ENCODE measurements at regions not wholly inside any gene's neighbourhood (a gene's known extent, or its start where the extent isn't known, plus 50 kb on each side); places are given as distances from the start of the nearest gene placed in this dataset.

- H3K27ac ChIP-seq: no peak overlapping the region
- TF ChIP-seq, protein P1, sequence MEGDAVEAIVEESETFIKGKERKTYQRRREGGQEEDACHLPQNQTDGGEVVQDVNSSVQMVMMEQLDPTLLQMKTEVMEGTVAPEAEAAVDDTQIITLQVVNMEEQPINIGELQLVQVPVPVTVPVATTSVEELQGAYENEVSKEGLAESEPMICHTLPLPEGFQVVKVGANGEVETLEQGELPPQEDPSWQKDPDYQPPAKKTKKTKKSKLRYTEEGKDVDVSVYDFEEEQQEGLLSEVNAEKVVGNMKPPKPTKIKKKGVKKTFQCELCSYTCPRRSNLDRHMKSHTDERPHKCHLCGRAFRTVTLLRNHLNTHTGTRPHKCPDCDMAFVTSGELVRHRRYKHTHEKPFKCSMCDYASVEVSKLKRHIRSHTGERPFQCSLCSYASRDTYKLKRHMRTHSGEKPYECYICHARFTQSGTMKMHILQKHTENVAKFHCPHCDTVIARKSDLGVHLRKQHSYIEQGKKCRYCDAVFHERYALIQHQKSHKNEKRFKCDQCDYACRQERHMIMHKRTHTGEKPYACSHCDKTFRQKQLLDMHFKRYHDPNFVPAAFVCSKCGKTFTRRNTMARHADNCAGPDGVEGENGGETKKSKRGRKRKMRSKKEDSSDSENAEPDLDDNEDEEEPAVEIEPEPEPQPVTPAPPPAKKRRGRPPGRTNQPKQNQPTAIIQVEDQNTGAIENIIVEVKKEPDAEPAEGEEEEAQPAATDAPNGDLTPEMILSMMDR (IDR thresholded peaks at IDR 0.05): no peak
- H3K4me3 ChIP-seq: no peak overlapping the region
- intact Hi-C loops (cut with DNase I): no loop called here
- no peaks in the 10 kb centered on the region for H3K9me3 ChIP-seq
- no peak for DNase-seq (ENCODE audit: low spot score in 2 of 2)
- H3K36me3 ChIP-seq: no peaks in the 10 kb centered on the region
- no peaks in the 10 kb centered on the region for H3K4me1 ChIP-seq
- no peaks in the 10 kb centered on the region for H3K27me3 ChIP-seq
These were observed 87.1 kb upstream of the SULF2 start for GRCh38 chr20:47872341-47872740.

DNA sequence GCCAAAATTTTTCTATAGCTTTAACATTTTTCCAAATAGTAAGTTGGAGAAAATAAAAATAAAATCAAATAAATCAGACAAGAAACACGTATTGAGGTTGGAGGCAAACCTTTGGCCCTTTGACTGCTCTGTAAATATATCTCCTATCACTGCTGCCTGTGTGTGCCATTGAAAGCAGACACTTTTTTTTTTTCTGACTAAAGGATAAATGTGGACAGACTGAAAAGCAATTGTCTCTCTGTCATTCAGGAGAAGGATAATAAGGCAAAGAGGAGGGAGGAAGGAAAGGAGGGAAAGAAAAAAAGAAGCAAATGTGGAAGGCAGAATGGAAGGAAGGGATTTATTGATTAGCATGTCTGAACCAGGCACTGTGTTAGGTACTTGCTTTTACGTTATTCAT is 85.2 kb upstream of the SULF2 start:
- Histone ChIP-seq H3K4me1 (no peaks in the 10 kb centered on the region), H3K4me3 (no peak overlapping the region), H3K9me3 (no peaks in the 10 kb centered on the region), H3K36me3 (no peaks in the 10 kb centered on the region), H3K27me3 (no peaks in the 10 kb centered on the region), H3K27ac (no peak overlapping the region)
- no peak for DNase-seq (ENCODE audit: low spot score in 2 of 2)
- intact Hi-C loops (cut with DNase I): no loop called here
- TF ChIP-seq, protein P1 (IDR thresholded peaks at IDR 0.05): no peak

DNA sequence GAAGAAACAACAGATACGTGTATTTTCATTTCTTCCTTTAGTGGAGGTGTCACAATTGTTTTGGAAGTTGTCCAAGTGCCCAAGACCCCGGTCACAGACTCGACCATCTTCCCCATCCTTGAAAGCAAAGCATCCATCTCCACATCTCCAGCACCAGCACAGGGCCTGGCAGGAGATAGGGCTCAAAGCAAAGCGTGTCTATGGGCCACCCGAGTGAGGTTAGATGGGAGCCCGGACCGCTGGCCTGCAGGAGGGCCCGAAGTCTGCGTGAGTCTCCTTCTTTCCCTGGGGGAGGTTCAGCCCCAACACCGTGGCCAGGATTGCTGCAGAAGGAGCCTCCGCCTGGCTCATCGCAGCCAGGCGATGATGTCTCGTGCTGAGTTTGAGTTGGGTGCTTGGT is 83.5 kb upstream of the SULF2 start:
- Histone ChIP-seq H3K4me3 (no peak overlapping the region), H3K36me3 (no peaks in the 10 kb centered on the region), H3K4me1 (no peaks in the 10 kb centered on the region), H3K27ac (no peak overlapping the region), H3K9me3 (no peaks in the 10 kb centered on the region), H3K27me3 (no peaks in the 10 kb centered on the region)
- intact Hi-C loops (cut with DNase I): no loop called here
- no peak for DNase-seq (ENCODE audit: low spot score in 2 of 2)
- TF ChIP-seq, protein P1 (IDR thresholded peaks at IDR 0.05): no peak

GRCh38 chr20:47868236-47868635 is 83.0 kb upstream of the SULF2 start:
- Histone ChIP-seq H3K27me3 (no peaks in the 10 kb centered on the region), H3K36me3 (no peaks in the 10 kb centered on the region), H3K9me3 (no peaks in the 10 kb centered on the region), H3K4me3 (no peak overlapping the region), H3K27ac (no peak overlapping the region), H3K4me1 (no peaks in the 10 kb centered on the region)
- intact Hi-C loops (cut with DNase I): no loop called here
- no peak for DNase-seq (ENCODE audit: low spot score in 2 of 2)
- TF ChIP-seq, protein P1 (IDR thresholded peaks at IDR 0.05): no peak

DNA sequence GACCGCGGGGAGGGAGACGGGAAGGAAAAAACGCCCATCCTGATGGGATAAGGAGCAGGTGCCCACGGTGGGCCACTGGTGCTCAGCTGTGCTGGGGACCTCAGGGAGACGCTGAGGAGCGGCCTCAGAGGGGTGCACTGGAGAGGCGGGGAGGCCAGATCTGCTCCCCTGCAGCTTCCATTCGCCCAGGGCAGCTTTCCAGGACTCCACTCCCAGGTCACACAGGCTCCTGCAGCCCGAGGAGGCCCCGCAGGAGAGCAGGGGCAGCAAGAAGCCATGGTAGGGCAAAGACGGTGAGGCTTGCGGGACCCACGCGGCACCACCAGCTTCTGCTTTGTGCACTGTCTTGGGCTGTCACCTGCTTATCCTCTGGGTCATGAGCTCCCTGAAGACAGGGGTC is 82.5 kb upstream of the SULF2 start:
- no peak overlapping the region for H3K4me3 ChIP-seq
- H3K9me3 ChIP-seq: no peaks in the 10 kb centered on the region
- H3K27me3 ChIP-seq: no peaks in the 10 kb centered on the region
- TF ChIP-seq, protein P1 (IDR thresholded peaks at IDR 0.05): no peak
- H3K27ac ChIP-seq: no peak overlapping the region
- intact Hi-C loops (cut with DNase I): no loop called here
- no peaks in the 10 kb centered on the region for H3K36me3 ChIP-seq
- no peaks in the 10 kb centered on the region for H3K4me1 ChIP-seq
- DNase-seq (ENCODE audit: low spot score in 2 of 2): no peak

GRCh38 chr20:47866480-47866879 is 81.2 kb upstream of the SULF2 start:
- H3K36me3 ChIP-seq: no peaks in the 10 kb centered on the region
- no peaks in the 10 kb centered on the region for H3K27me3 ChIP-seq
- intact Hi-C loops (cut with DNase I): no loop called here
- TF ChIP-seq, protein P1 (IDR thresholded peaks at IDR 0.05): no peak
- no peaks in the 10 kb centered on the region for H3K9me3 ChIP-seq
- no peaks in the 10 kb centered on the region for H3K4me1 ChIP-seq
- no peak overlapping the region for H3K27ac ChIP-seq
- no peak for DNase-seq (ENCODE audit: low spot score in 2 of 2)
- no peak overlapping the region for H3K4me3 ChIP-seq

All from ascending aorta (tissue), 2 donors.